Lower leg skin (tissue), 4 donors: ENCODE measurements at regions not wholly inside any gene's neighbourhood (a gene's known extent, or its start where the extent isn't known, plus 50 kb on each side); places are given as distances from the start of the nearest gene placed in this dataset.

Experiments used
- DNase-seq, 2 donors: peaks; one replicate each; pipeline ENCODE4 v3.0.0-alpha.2; 2019; ENCODE audit warnings: low spot score in 2 of 2
- H3K4me3 ChIP-seq: fragments of 200-600 bp; sonication (generic); 2 replicates; pipeline ENCODE4 v1.5.1; 2017; ENCODE audit warnings: mild to moderate bottlenecking, low read depth; ENCODE audit not compliant: poor library complexity, severe bottlenecking
- POLR2A ChIP-seq, 2 donors: fragments of 450-650 bp; IDR thresholded peaks; one replicate each; pipeline ENCODE4 v1.6.1; 2016 to 2017; ENCODE audit warnings: antibody characterized with exemption in 2 of 2, mild to moderate bottlenecking in 1 of 2, moderate library complexity in 1 of 2
- WGBS, 2 donors: methylation state at CpG; one replicate each; pipeline ENCODE4 v1.1.5; 2018; 5-methylcytosine and 5-hydroxymethylcytosine counted together
- intact Hi-C: fragments of 100-400 bp; cut with DNase I; formaldehyde crosslinking; loops from one replicate; pipeline ENCODE4 v1.15.0; 2023; ENCODE audit warnings: low total_unique reads
- TF ChIP-seq, protein P1 (sequence below), 3 donors: fragments of 450-650 bp; IDR thresholded peaks; one replicate each; pipeline ENCODE4 v1.5.1; 2016; ENCODE audit warnings: antibody characterized with exemption in 3 of 3, mild to moderate bottlenecking in 3 of 3, moderate library complexity in 2 of 3

DNA sequence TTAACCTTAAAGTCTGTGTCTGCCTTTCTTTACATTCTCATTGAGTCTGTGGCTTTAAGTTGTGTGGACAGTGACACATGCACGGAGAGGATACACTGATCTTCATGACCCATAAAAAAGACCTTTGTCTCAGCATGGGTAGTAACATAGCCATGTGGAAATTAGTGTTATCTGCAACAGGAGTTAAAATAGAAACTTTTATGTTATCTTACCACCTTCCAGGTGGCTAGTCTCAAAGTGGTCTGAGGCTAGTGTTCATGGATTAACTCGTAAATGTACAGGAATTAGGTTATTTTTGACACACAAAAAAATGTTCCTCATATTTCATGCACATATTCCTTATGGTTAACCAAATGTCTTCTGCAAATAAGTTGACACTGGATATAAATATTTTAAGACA is 607.0 kb downstream of the ISL1 start:
- DNase-seq, result no peak
- no peak overlapping the region for H3K4me3 ChIP-seq
- TF ChIP-seq, protein P1, sequence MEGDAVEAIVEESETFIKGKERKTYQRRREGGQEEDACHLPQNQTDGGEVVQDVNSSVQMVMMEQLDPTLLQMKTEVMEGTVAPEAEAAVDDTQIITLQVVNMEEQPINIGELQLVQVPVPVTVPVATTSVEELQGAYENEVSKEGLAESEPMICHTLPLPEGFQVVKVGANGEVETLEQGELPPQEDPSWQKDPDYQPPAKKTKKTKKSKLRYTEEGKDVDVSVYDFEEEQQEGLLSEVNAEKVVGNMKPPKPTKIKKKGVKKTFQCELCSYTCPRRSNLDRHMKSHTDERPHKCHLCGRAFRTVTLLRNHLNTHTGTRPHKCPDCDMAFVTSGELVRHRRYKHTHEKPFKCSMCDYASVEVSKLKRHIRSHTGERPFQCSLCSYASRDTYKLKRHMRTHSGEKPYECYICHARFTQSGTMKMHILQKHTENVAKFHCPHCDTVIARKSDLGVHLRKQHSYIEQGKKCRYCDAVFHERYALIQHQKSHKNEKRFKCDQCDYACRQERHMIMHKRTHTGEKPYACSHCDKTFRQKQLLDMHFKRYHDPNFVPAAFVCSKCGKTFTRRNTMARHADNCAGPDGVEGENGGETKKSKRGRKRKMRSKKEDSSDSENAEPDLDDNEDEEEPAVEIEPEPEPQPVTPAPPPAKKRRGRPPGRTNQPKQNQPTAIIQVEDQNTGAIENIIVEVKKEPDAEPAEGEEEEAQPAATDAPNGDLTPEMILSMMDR (IDR thresholded peaks at IDR 0.05), result no peak
- no peak for TF ChIP-seq POLR2A (IDR thresholded peaks at IDR 0.05)
- WGBS, 2 donors, result 66 to 70% methylated on average over 2 of the region's 2 CpGs
- intact Hi-C loops, result no loop called here

DNA sequence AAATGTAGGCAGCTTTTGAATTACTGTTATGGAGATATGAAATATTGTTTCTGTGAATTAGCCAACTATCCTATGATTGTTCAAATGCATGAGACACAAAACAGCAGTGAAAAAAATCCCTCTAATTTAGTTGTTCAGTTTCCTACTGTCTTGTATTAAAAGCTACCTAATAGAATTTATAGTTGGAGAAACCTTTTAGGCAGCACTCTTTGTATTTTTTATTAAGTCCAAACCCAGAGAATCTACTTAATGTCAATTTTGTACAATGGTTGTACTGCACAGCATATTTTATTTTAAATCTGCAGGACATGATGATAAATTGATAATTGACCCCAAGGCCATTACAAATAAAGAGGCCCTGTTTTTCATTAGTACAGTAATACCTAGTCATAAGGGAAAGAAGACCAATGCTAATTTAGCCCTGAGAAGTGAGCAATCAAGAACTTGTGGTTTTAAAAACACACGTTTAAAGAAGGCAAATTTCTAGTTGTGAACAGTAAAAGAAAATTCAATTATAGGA is 607.5 kb downstream of the ISL1 start:
- 15 to 35% methylated on average over 1 of the region's 1 CpG for WGBS, 2 donors
- no peak overlapping the region for H3K4me3 ChIP-seq
- DNase-seq, result no peak
- TF ChIP-seq POLR2A (IDR thresholded peaks at IDR 0.05), result no peak
- TF ChIP-seq, protein P1 (IDR thresholded peaks at IDR 0.05), result no peak
- intact Hi-C loops, result no loop called here

DNA sequence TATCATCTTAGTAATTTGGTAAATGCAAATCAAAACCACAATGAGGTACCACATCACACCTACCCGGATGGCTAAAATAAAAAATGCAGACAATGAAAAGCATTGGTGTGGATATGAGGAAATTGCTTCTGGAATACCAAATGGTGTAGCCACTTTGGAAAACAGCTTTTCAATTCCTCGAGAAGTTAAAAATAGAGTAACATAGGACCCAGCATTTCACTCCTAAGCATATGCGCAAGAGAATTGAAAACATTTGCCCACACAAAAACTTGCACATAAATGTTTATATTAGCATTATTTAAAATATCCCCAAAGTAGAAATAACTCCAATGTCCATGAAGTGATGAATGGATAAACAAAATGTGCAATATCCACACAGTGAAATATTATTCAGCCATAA is 608.7 kb downstream of the ISL1 start:
- TF ChIP-seq, protein P1 (IDR thresholded peaks at IDR 0.05), result no peak
- no peak for TF ChIP-seq POLR2A (IDR thresholded peaks at IDR 0.05)
- no peak overlapping the region for H3K4me3 ChIP-seq
- 87 to 88% methylated on average over 3 of the region's 3 CpGs for WGBS, 2 donors
- intact Hi-C loops, result no loop called here
- DNase-seq, result no peak

DNA sequence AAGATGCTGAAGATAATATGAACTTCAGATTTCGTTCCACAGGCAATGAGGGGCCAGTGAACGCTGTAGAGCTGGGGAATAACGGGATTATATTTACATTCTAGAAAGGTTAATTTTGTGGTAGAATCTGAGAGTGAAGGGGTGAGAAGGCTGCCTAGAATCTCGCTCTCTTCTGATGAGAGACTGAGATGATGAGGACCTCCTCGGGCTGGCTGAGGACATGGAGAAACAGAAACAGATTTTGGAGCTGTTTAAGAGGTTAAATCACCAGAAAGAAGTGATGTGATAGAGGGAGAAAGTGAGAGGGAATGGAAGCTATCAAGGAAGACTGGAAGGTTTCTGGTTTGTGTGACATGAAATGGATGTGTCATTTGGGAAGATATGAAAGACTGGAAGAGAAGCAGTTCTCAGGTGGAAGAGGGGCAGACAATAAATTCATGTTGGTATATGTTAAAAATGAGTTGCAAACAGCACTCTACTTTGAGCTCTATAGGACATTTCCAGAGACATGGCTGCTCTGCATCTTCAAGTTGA is 612.6 kb downstream of the ISL1 start:
- intact Hi-C loops, result no loop called here
- no peak for DNase-seq
- TF ChIP-seq, protein P1 (IDR thresholded peaks at IDR 0.05), result no peak
- TF ChIP-seq POLR2A (IDR thresholded peaks at IDR 0.05), result no peak
- no peak overlapping the region for H3K4me3 ChIP-seq
- WGBS, 2 donors, result 81 to 83% methylated on average over 5 of the region's 5 CpGs

DNA sequence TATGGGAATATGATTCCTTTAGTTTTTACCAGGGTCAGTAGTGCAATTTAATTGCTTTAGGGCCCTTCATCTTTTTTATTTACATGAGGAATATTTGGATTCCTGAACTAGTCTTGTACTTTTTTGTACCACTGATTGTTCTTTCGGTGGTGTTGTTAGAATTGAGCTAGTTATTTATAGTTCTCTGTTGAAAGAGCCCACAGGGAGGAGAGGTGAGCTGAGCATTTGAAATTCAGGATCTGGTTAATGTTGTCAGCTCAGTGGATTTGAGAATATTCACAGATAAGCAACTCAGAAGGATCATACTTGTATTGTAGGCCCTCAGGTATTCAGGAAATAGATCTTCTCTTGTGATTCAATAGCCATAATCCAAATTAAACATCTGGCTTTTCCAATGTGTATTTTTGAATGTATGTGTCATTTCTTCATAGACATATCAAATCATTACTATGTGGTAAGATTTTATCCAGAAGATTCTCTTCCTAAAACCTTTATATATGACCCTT is 613.2 kb downstream of the ISL1 start:
- intact Hi-C loops, result no loop called here
- TF ChIP-seq POLR2A (IDR thresholded peaks at IDR 0.05), result no peak
- TF ChIP-seq, protein P1 (IDR thresholded peaks at IDR 0.05), result no peak
- no peak overlapping the region for H3K4me3 ChIP-seq
- WGBS, 2 donors, result 24 to 26% methylated on average over 1 of the region's 1 CpG
- no peak for DNase-seq

DNA sequence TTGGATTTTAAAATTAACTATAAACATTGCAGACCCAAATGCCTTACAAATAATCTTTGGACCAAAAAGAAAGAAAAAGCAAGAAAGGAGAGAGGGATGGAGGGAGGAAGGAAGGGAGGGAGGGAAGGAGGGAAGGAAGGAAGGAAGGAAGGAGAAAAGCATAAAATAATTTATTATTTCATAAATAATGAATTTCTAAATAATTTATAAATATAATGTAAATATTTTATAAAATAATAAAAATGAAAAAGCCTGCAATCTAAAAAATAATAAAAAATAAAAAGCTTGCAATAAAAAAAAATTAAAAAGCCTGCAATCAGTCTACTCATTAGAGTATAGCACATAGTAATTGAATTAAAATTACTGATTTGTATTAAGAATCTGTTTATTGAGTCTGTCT is 614.3 kb downstream of the ISL1 start:
- no peak overlapping the region for H3K4me3 ChIP-seq
- TF ChIP-seq POLR2A (IDR thresholded peaks at IDR 0.05), result no peak
- intact Hi-C loops, result no loop called here
- no peak for DNase-seq
